Aorta (tissue), 5 donors: ENCODE measurements at regions not wholly inside any gene's neighbourhood (a gene's known extent, or its start where the extent isn't known, plus 50 kb on each side); places are given as distances from the start of the nearest gene placed in this dataset.
"Not testable (repeated sequence)": the region's sequence is repeated elsewhere in the genome, so short reads cannot be mapped to it uniquely, and the experiment has no call there.

Source experiments
- ATAC-seq: fragments of 200-7000 bp; cut with Tn5 transposase; one replicate; pipeline ENCODE4 v1.9.1; 2022; ENCODE audit warnings: moderate library complexity; ENCODE audit not compliant: low FRiP score
- DNase-seq, 2 donors: peaks; one replicate each; pipeline ENCODE4 v3.0.0-alpha.2; 2020
- H3K27ac ChIP-seq, 2 donors: one replicate each; pipeline ENCODE4 v1.5.1; 2013; ENCODE audit warnings: low read length in 2 of 2, mild to moderate bottlenecking in 2 of 2, moderate library complexity in 2 of 2, control low read depth in 1 of 2, inconsistent platforms in 1 of 2, low read depth in 1 of 2
- H3K27me3 ChIP-seq, 2 donors: one replicate each; pipeline ENCODE4 v1.6.1; 2013; ENCODE audit warnings: control low read depth in 1 of 2, low read length in 1 of 2, mild to moderate bottlenecking in 1 of 2, moderate library complexity in 1 of 2; ENCODE audit not compliant: insufficient read depth in 2 of 2, control insufficient read depth in 1 of 2
- H3K36me3 ChIP-seq, 2 donors: one replicate each; pipeline ENCODE4 v1.6.1; 2013; ENCODE audit warnings: control low read depth in 1 of 2, low read length in 1 of 2, mild to moderate bottlenecking in 1 of 2; ENCODE audit not compliant: insufficient read depth in 2 of 2, control insufficient read depth in 1 of 2
- H3K4me1 ChIP-seq, 2 donors: one replicate each; pipeline ENCODE4 v1.6.1; 2013; ENCODE audit warnings: low read length in 2 of 2, control low read depth in 1 of 2, mild to moderate bottlenecking in 1 of 2, moderate library complexity in 1 of 2; ENCODE audit not compliant: insufficient read depth in 2 of 2, control insufficient read depth in 1 of 2
- H3K4me3 ChIP-seq, 2 donors: one replicate each; pipeline ENCODE4 v1.5.1; 2013; ENCODE audit warnings: low read length in 2 of 2, control low read depth in 1 of 2, mild to moderate bottlenecking in 1 of 2
- H3K9me3 ChIP-seq: one replicate; pipeline ENCODE4 v1.6.1; 2013; ENCODE audit warnings: mild to moderate bottlenecking, low read length; ENCODE audit not compliant: control insufficient read depth
- WGBS, 2 donors: extraction: QIAGEN DNeasy Blood & Tissue Kit; methylation state at CpG; one replicate each; pipeline ENCODE4 v1.1.7; 2013; 5-methylcytosine and 5-hydroxymethylcytosine counted together
- intact Hi-C, 2 donors: fragments of 100-400 bp; cut with DNase I; formaldehyde crosslinking; loops; one replicate each; pipeline versions ENCODE4 v1.14.2 to v1.15.0; 2022
- donor health status: healthy with polysubstance abuse.
- donor health status: Bipolar disorder and iron deficiency.
- donor health status: DM: no; HTN: no; CAD: no.
- donor health status: DM: no; HTN: no; CAD: no.
- donor health status: DM: yes; HTN: yes; CAD: no.

GRCh38 chr11:44361813-44362212 lies 51.9 kb upstream of the ALX4 start:
- intact Hi-C loops = no loop called here
- Histone ChIP-seq H3K36me3 (no peaks in the 10 kb centered on the region), H3K27ac (no peak overlapping the region), H3K27me3 (peaks cover 0 to 5% of the 10 kb centered on the region in 2 donors), H3K4me1 (no peaks in the 10 kb centered on the region), H3K9me3 (peaks cover 2% of the 10 kb centered on the region), H3K4me3 (no peak overlapping the region)
- DNase-seq (no peak), ATAC-seq (no peak)
- 36 to 45% methylated on average over 15 of the region's 15 CpGs for WGBS, 2 donors

- Histone ChIP-seq H3K4me1 (no peaks in the 10 kb centered on the region), H3K27ac (no peak overlapping the region), H3K36me3 (no peaks in the 10 kb centered on the region), H3K27me3 (peaks cover 0 to 5% of the 10 kb centered on the region in 2 donors), H3K4me3 (no peak overlapping the region), H3K9me3 (peaks cover 2% of the 10 kb centered on the region)
- WGBS, 2 donors = 59 to 61% methylated on average over 3 of the region's 3 CpGs
- ATAC-seq (no peak), DNase-seq (no peak)
- intact Hi-C loops = no loop called here
These were observed 53.2 kb upstream of the ALX4 start for GRCh38 chr11:44363116-44363515.

- no peak for ATAC-seq
- H3K4me1 ChIP-seq = no peaks in the 10 kb centered on the region
- H3K4me3 ChIP-seq = no peak overlapping the region
- peaks cover 0 to 5% of the 10 kb centered on the region in 2 donors for H3K27me3 ChIP-seq
- no peak overlapping the region for H3K27ac ChIP-seq
- intact Hi-C loops = no loop called here
- H3K36me3 ChIP-seq = no peaks in the 10 kb centered on the region
- WGBS, 2 donors = 81 to 85% methylated on average over 3 of the region's 3 CpGs
- DNase-seq = no peak
- H3K9me3 ChIP-seq = peaks cover 2% of the 10 kb centered on the region
These were observed 54.7 kb upstream of the ALX4 start for GRCh38 chr11:44364596-44364995.

- ATAC-seq (no peak), DNase-seq (no peak)
- no peak overlapping the region for H3K4me3 ChIP-seq
- 77 to 83% methylated on average over 9 of the region's 9 CpGs for WGBS, 2 donors
- H3K4me1 ChIP-seq = no peaks in the 10 kb centered on the region
- peaks cover 2% of the 10 kb centered on the region for H3K9me3 ChIP-seq
- no peaks in the 10 kb centered on the region for H3K36me3 ChIP-seq
- H3K27ac ChIP-seq = no peak overlapping the region
- intact Hi-C loops = no loop called here
- H3K27me3 ChIP-seq = peaks cover 0 to 3% of the 10 kb centered on the region in 2 donors
These were observed 55.7 kb upstream of the ALX4 start for GRCh38 chr11:44365616-44366015.

GRCh38 chr11:44366026-44366425 lies 56.1 kb upstream of the ALX4 start:
- 53 to 56% methylated on average over 6 of the region's 6 CpGs for WGBS, 2 donors
- no peaks in the 10 kb centered on the region for H3K36me3 ChIP-seq
- peaks cover 0 to 2% of the 10 kb centered on the region in 2 donors for H3K27me3 ChIP-seq
- intact Hi-C loops = no loop called here
- ATAC-seq = no peak
- no peaks in the 10 kb centered on the region for H3K4me1 ChIP-seq
- H3K4me3 ChIP-seq = no peak overlapping the region
- H3K27ac ChIP-seq = no peak overlapping the region
- H3K9me3 ChIP-seq = peaks cover 3% of the 10 kb centered on the region
- no peak for DNase-seq

- Histone ChIP-seq H3K4me1 (no peaks in the 10 kb centered on the region), H3K36me3 (no peaks in the 10 kb centered on the region), H3K27me3 (peaks cover 0 to 2% of the 10 kb centered on the region in 2 donors), H3K9me3 (peaks cover 3% of the 10 kb centered on the region), H3K27ac (no peak overlapping the region), H3K4me3 (no peak overlapping the region)
- ATAC-seq (no peak), DNase-seq (no peak)
- 54 to 76% methylated on average over 8 of the region's 8 CpGs for WGBS, 2 donors
- intact Hi-C loops = no loop called here
These were observed 56.8 kb upstream of the ALX4 start for GRCh38 chr11:44366741-44367140.

- peaks cover 3% of the 10 kb centered on the region for H3K9me3 ChIP-seq
- H3K27ac ChIP-seq = no peak overlapping the region
- intact Hi-C loops = no loop called here
- ATAC-seq (no peak), DNase-seq (no peak)
- no peaks in the 10 kb centered on the region for H3K36me3 ChIP-seq
- H3K4me3 ChIP-seq = no peak overlapping the region
- WGBS, 2 donors = 87 to 95% methylated on average over 1 of the region's 1 CpG
- H3K27me3 ChIP-seq = no peaks in the 10 kb centered on the region
- no peaks in the 10 kb centered on the region for H3K4me1 ChIP-seq
These were observed 57.5 kb upstream of the ALX4 start for GRCh38 chr11:44367452-44367851.

GRCh38 chr11:44368886-44369285 lies 58.9 kb upstream of the ALX4 start:
- Histone ChIP-seq H3K27me3 (no peaks in the 10 kb centered on the region), H3K27ac (no peak overlapping the region), H3K4me1 (no peaks in the 10 kb centered on the region), H3K9me3 (peaks cover 2% of the 10 kb centered on the region), H3K36me3 (no peaks in the 10 kb centered on the region), H3K4me3 (no peak overlapping the region)
- 86 to 91% methylated on average over 2 of the region's 2 CpGs for WGBS, 2 donors
- intact Hi-C loops = no loop called here
- DNase-seq (no peak), ATAC-seq (no peak)

GRCh38 chr11:44371042-44371441 lies 61.1 kb upstream of the ALX4 start:
- DNase-seq, H3K36me3 ChIP-seq, H3K4me3 ChIP-seq, H3K27ac ChIP-seq, H3K9me3 ChIP-seq, ATAC-seq, H3K27me3 ChIP-seq, intact Hi-C loops, H3K4me1 ChIP-seq: not testable (repeated sequence)
- 95 to 96% methylated on average over 1 of the region's 1 CpG for WGBS, 2 donors
